H1 (cell line): ENCODE measurements at regions not wholly inside any gene's neighbourhood (a gene's known extent, or its start where the extent isn't known, plus 50 kb on each side); places are given as distances from the start of the nearest gene placed in this dataset.

ENCODE experiments used
- CTCF ChIA-PET: fragments of 300-600 bp; sonication (Branson Sonifier 250); formaldehyde crosslinking; loops from one replicate; lab custom pipeline; 2021; ENCODE audit not compliant: partially characterized antibody; lab: Charles Lee
- POLR2A ChIA-PET: fragments of 300-600 bp; sonication (Branson Sonifier 250); formaldehyde crosslinking; loops from one replicate; lab custom pipeline; 2021; ENCODE audit warnings: inconsistent platforms; ENCODE audit not compliant: partially characterized antibody; lab: Charles Lee
- DNase-seq, 2 experiments: peaks; one replicate each; pipeline versions ENCODE4 v3.0.0 to v3.0.0-alpha.2; 2010 to 2022; ENCODE audit warnings: low spot score in 2 of 2, low read depth in 1 of 2, mixed read lengths in 1 of 2
- FAIRE-seq: peaks from 2 replicates; lab custom pipeline; 2011; peaks lifted over from hg19 to GRCh38; lab: Jason Lieb, UNC
- H2AFZ ChIP-seq: 2 replicates; pipeline ENCODE4 v1.8.1; 2012; ENCODE audit warnings: low read length, inconsistent platforms
- H2AK5ac ChIP-seq: 2 replicates; pipeline ENCODE4 v1.6.1; 2013; ENCODE audit warnings: low read depth, low read length
- H2BK120ac ChIP-seq: replicated peaks from 2 replicates; pipeline ENCODE3; 2013; ENCODE audit warnings: low read depth, low read length, inconsistent platforms
- H2BK12ac ChIP-seq: 2 replicates; pipeline ENCODE4 v1.6.1; 2013; ENCODE audit warnings: low read depth, low read length
- H2BK15ac ChIP-seq: 2 replicates; pipeline ENCODE4 v1.6.1; 2013; ENCODE audit warnings: low read length
- H2BK20ac ChIP-seq: 2 replicates; pipeline ENCODE4 v1.6.1; 2013; ENCODE audit warnings: low read length
- H2BK5ac ChIP-seq: 2 replicates; pipeline ENCODE4 v1.6.1; 2013; ENCODE audit warnings: low read depth, low read length
- H3K14ac ChIP-seq: 2 replicates; pipeline ENCODE4 v1.6.1; 2013; ENCODE audit warnings: inconsistent platforms; ENCODE audit not compliant: insufficient read length
- H3K18ac ChIP-seq: 2 replicates; pipeline ENCODE4 v1.6.1; 2013; ENCODE audit warnings: low read length; ENCODE audit errors: extremely low read depth
- H3K23ac ChIP-seq: 2 replicates; pipeline ENCODE4 v1.6.1; 2013; ENCODE audit warnings: inconsistent platforms; ENCODE audit not compliant: insufficient read length
- H3K23me2 ChIP-seq: 2 replicates; pipeline ENCODE4 v1.6.1; 2013; ENCODE audit warnings: low read depth, low read length
- H3K27ac ChIP-seq: 2 replicates; pipeline ENCODE4 v1.6.1; 2011; ENCODE audit warnings: low read depth, low read length, inconsistent platforms
- H3K27me3 ChIP-seq, 4 experiments: replicated peaks in 1 of 4; 1 replicate in 1 of 4; 2 replicates in 3 of 4; pipeline versions ENCODE4 v1.6.1 to v1.8.1; 2011 to 2013; ENCODE audit warnings: low read length in 3 of 4, mild to moderate bottlenecking in 3 of 4, inconsistent platforms in 2 of 4, mixed read lengths in 2 of 4, moderate library complexity in 1 of 4; ENCODE audit not compliant: control insufficient read depth in 3 of 4, insufficient read depth in 3 of 4; ENCODE audit errors: extremely low read depth in 1 of 4
- H3K36me3 ChIP-seq, 4 experiments: 2 replicates each; pipeline versions ENCODE4 v1.6.1 to v1.8.1; 2011 to 2013; ENCODE audit warnings: mild to moderate bottlenecking in 4 of 4, low read length in 3 of 4, moderate library complexity in 2 of 4, control low read depth in 1 of 4, inconsistent platforms in 1 of 4; ENCODE audit not compliant: insufficient read depth in 4 of 4, control insufficient read depth in 2 of 4
- H3K4ac ChIP-seq: replicated peaks from 2 replicates; pipeline ENCODE3; 2013; ENCODE audit warnings: low read length, low read depth, mixed read lengths, inconsistent platforms; ENCODE audit not compliant: insufficient read length
- H3K4me1 ChIP-seq, 4 experiments: replicated peaks in 1 of 4; 1 replicate in 1 of 4; 2 replicates in 3 of 4; pipeline versions ENCODE4 v1.6.1 to v1.8.1; 2011 to 2013; ENCODE audit warnings: low read length in 3 of 4, inconsistent platforms in 2 of 4, mixed read lengths in 1 of 4; ENCODE audit not compliant: insufficient read depth in 4 of 4, control insufficient read depth in 3 of 4
- H3K4me2 ChIP-seq, 2 experiments: 2 replicates each; pipeline versions ENCODE4 v1.6.1 to v1.8.1; 2011 to 2013; ENCODE audit warnings: low read depth in 2 of 2, low read length in 2 of 2, control low read depth in 1 of 2, inconsistent platforms in 1 of 2, mild to moderate bottlenecking in 1 of 2; ENCODE audit not compliant: insufficient read depth in 1 of 2
- H3K4me3 ChIP-seq, 4 experiments: fragments of 200-600, 300-600 bp in 1 of 4; sonication (generic), shearing (Covaris generic), sonication (Bioruptor Twin) in 1 of 4; 2 replicates each; pipeline versions ENCODE4 v1.5.1 to v1.8.1; 2011 to 2016; ENCODE audit warnings: low read length in 4 of 4, low read depth in 3 of 4, control low read depth in 2 of 4, inconsistent platforms in 2 of 4, mild to moderate bottlenecking in 2 of 4, mixed read lengths in 1 of 4, moderate library complexity in 1 of 4; ENCODE audit not compliant: insufficient read depth in 2 of 4; ENCODE audit errors: extremely low read depth in 1 of 4
- H3K56ac ChIP-seq: replicated peaks from 2 replicates; pipeline ENCODE3; 2013; ENCODE audit warnings: low read depth, mild to moderate bottlenecking, mixed read lengths, low read length, inconsistent platforms; ENCODE audit not compliant: insufficient read length
- H3K79me1 ChIP-seq: 2 replicates; pipeline ENCODE4 v1.6.1; 2013; ENCODE audit warnings: low read depth, low read length, control low read depth
- H3K79me2 ChIP-seq, 2 experiments: 2 replicates each; pipeline versions ENCODE4 v1.6.1 to v1.8.1; 2012 to 2013; ENCODE audit warnings: low read length in 2 of 2, mild to moderate bottlenecking in 2 of 2, inconsistent platforms in 1 of 2; ENCODE audit not compliant: insufficient read depth in 2 of 2, control insufficient read depth in 1 of 2
- H3K9ac ChIP-seq, 4 experiments: replicated peaks in 1 of 4; 1 replicate in 1 of 4; 2 replicates in 3 of 4; pipeline versions ENCODE4 v1.6.1 to v1.8.1; 2011 to 2013; ENCODE audit warnings: low read depth in 3 of 4, low read length in 3 of 4, control low read depth in 2 of 4, mild to moderate bottlenecking in 2 of 4, moderate library complexity in 2 of 4, inconsistent platforms in 1 of 4; ENCODE audit errors: extremely low read depth in 1 of 4
- H3K9me3 ChIP-seq, 2 experiments: 2 replicates each; pipeline versions ENCODE4 v1.6.1 to v1.8.1; 2012 to 2013; ENCODE audit warnings: mild to moderate bottlenecking in 2 of 2, moderate library complexity in 2 of 2, control low read depth in 1 of 2, inconsistent platforms in 1 of 2, low read depth in 1 of 2, low read length in 1 of 2, mixed read lengths in 1 of 2; ENCODE audit not compliant: insufficient read depth in 2 of 2
- H4K20me1 ChIP-seq, 2 experiments: replicated peaks in 1 of 2; 2 replicates each; pipeline versions ENCODE3 to v1.8.1; 2011 to 2013; ENCODE audit warnings: inconsistent platforms in 2 of 2, low read length in 2 of 2, mild to moderate bottlenecking in 1 of 2; ENCODE audit not compliant: insufficient read depth in 2 of 2, control insufficient read depth in 1 of 2
- H4K5ac ChIP-seq: 2 replicates; pipeline ENCODE4 v1.6.1; 2013; ENCODE audit warnings: low read length, low read depth, mixed read lengths, inconsistent platforms; ENCODE audit not compliant: insufficient read length
- H4K8ac ChIP-seq: 2 replicates; pipeline ENCODE4 v1.8.0; 2013; ENCODE audit warnings: mild to moderate bottlenecking, moderate library complexity, low read length, inconsistent platforms; ENCODE audit not compliant: insufficient read depth; ENCODE audit errors: extremely low read depth
- H4K91ac ChIP-seq: replicated peaks from 2 replicates; pipeline ENCODE3; 2013; ENCODE audit warnings: low read length, mixed read lengths, inconsistent platforms; ENCODE audit not compliant: insufficient read length
- ATF2 ChIP-seq: IDR thresholded peaks from 2 replicates; pipeline ENCODE4 v1.6.1; 2012; ENCODE audit warnings: low read length, inconsistent platforms
- TEAD4 ChIP-seq: IDR thresholded peaks from 2 replicates; pipeline ENCODE4 v1.6.1; 2012; ENCODE audit warnings: low read depth, low read length, inconsistent platforms, mixed read lengths
- WGBS, 2 experiments: shearing (Covaris generic) in 1 of 2; methylation state at CpG; one replicate each; pipeline versions ENCODE4 v1.1.6 to v1.1.7; 2013 to 2015; ENCODE audit warnings: low lambda C conversion rate in 2 of 2, mixed read lengths in 2 of 2, inconsistent platforms in 1 of 2, low coverage in 1 of 2, missing lambda C conversion rate in 1 of 2; ENCODE audit not compliant: insufficient replicate concordance in 2 of 2, insufficient coverage in 1 of 2, insufficient read length in 1 of 2; ENCODE audit errors: extremely low coverage in 1 of 2, missing lambda C conversion rate in 1 of 2; 5-methylcytosine and 5-hydroxymethylcytosine counted together

- no peak overlapping the region for H3K27ac ChIP-seq
- no peak overlapping the region for H3K23ac ChIP-seq
- H4K20me1 ChIP-seq = no peaks in the 10 kb centered on the region
- no peak overlapping the region for H2BK5ac ChIP-seq
- no peak overlapping the region for H2BK120ac ChIP-seq
- no peak overlapping the region for H2BK20ac ChIP-seq
- peak in 1 of 2 experiments; percentile 48 for DNase-seq
- H3K9ac ChIP-seq = no peak overlapping the region
- H2AK5ac ChIP-seq = no peak overlapping the region
- H2BK12ac ChIP-seq = no peak overlapping the region
- no peak for FAIRE-seq
- no peaks in the 10 kb centered on the region for H3K27me3 ChIP-seq
- no peak overlapping the region for H2BK15ac ChIP-seq
- no peak overlapping the region for H4K91ac ChIP-seq
- no peak overlapping the region for H3K14ac ChIP-seq
- H3K79me1 ChIP-seq = no peaks in the 10 kb centered on the region
- CTCF ChIA-PET = interaction anchor here (1.1 kb wide), 1 partner anchor 43 kb away, joined by 3 read pairs; no protein-coding TSS in a partner anchor
- H3K4me1 ChIP-seq = peaks cover 0 to 11% (median 2%) of the 10 kb centered on the region in 4 experiments; a peak in 2 of 7 replicates
- no peaks in the 10 kb centered on the region for H3K9me3 ChIP-seq
- no peaks in the 10 kb centered on the region; the same call in 1 of the 2 replicates for H3K23me2 ChIP-seq
- H3K56ac ChIP-seq = no peak overlapping the region
- H3K4me3 ChIP-seq = no peak overlapping the region
- H4K8ac ChIP-seq = no peak overlapping the region
- H4K5ac ChIP-seq = no peak overlapping the region
- no peaks in the 10 kb centered on the region for H3K36me3 ChIP-seq
- no peak overlapping the region for H3K4me2 ChIP-seq
- POLR2A ChIA-PET = no interaction called here
- no peak overlapping the region for H3K18ac ChIP-seq
- TF ChIP-seq ATF2 (no peak), TEAD4 (0 out of 2 replicates have a peak, but pooled peaks have one; percentile 13)
- WGBS, 2 experiments = 89% methylated on average over 40 of the region's 42 CpGs; no CpG with 5 or more reads in 1 of the 2 experiments
- no peak overlapping the region for H2AFZ ChIP-seq
- H3K79me2 ChIP-seq = no peaks in the 10 kb centered on the region
- H3K4ac ChIP-seq = no peak overlapping the region
Measured at GRCh38 chr20:21019814-21020658, 86.1 kb downstream of the LINC00237 start.
